Transverse colon (tissue), 4 donors: ENCODE measurements at regions not wholly inside any gene's neighbourhood (a gene's known extent, or its start where the extent isn't known, plus 50 kb on each side); places are given as distances from the start of the nearest gene placed in this dataset.

Source experiments
- DNase-seq: peaks from one replicate; pipeline ENCODE4 v3.0.0-alpha.2; 2019
- H3K27ac ChIP-seq, 4 donors: fragments of 200-600 bp; sonication (generic); 2 replicates each; pipeline ENCODE4 v1.5.1; 2016 to 2018; ENCODE audit warnings: inconsistent platforms in 4 of 4
- H3K27me3 ChIP-seq: fragments of 200-600 bp; sonication (generic); 2 replicates; pipeline ENCODE4 v1.5.1; 2017; ENCODE audit warnings: inconsistent platforms
- H3K36me3 ChIP-seq, 4 donors: fragments of 200-600 bp; sonication (generic); 2 replicates each; pipeline ENCODE4 v1.5.1; 2017 to 2019; ENCODE audit warnings: inconsistent platforms in 4 of 4
- H3K4me1 ChIP-seq, 4 donors: fragments of 200-600 bp; sonication (generic); 2 replicates each; pipeline ENCODE4 v1.5.1; 2017 to 2020; ENCODE audit warnings: inconsistent platforms in 4 of 4
- H3K4me3 ChIP-seq, 4 donors: fragments of 200-600 bp; sonication (generic); 1 replicate in 1 of 4; 2 replicates in 3 of 4; pipeline versions ENCODE4 v1.5.1 to v1.6.1; 2017 to 2019; ENCODE audit warnings: inconsistent platforms in 4 of 4
- H3K9me3 ChIP-seq, 2 donors: fragments of 200-600 bp; sonication (generic); 2 replicates each; pipeline ENCODE4 v1.5.1; 2017 to 2019; ENCODE audit warnings: inconsistent platforms in 2 of 2
- CTCF ChIP-seq, 5 experiments: fragments of 200-600 bp in 3 of 5; fragments of 450-650 bp in 2 of 5; sonication (generic) in 3 of 5; IDR thresholded peaks; 1 replicate in 2 of 5; 2 replicates in 3 of 5; pipeline ENCODE4 v1.5.1; 2016 to 2017; ENCODE audit warnings: antibody characterized with exemption in 5 of 5, inconsistent platforms in 3 of 5, mild to moderate bottlenecking in 2 of 5, moderate library complexity in 1 of 5
- EP300 ChIP-seq: sonication (generic); formaldehyde crosslinking; IDR thresholded peaks from one replicate; pipeline ENCODE4 v1.6.1; 2017; ENCODE audit warnings: antibody characterized with exemption, low read depth
- POLR2A ChIP-seq: fragments of 450-650 bp; IDR thresholded peaks from one replicate; pipeline ENCODE4 v1.6.1; 2016; ENCODE audit warnings: antibody characterized with exemption, mild to moderate bottlenecking, moderate library complexity
- POLR2AphosphoS5 ChIP-seq, 3 donors: sonication (generic); formaldehyde crosslinking; IDR thresholded peaks; one replicate each; pipeline ENCODE4 v1.6.1; 2016; ENCODE audit warnings: antibody characterized with exemption in 3 of 3
- WGBS, 2 donors: methylation state at CpG; one replicate each; pipeline ENCODE4 v1.1.5; 2018; ENCODE audit warnings: low coverage in 1 of 2; 5-methylcytosine and 5-hydroxymethylcytosine counted together
- in situ Hi-C, 4 donors: fragments of 200-750 bp; cut with MboI; loops; one replicate each; pipeline versions ENCODE4 v1.15.0 to v1.15.1; 2017; ENCODE audit warnings: low sequenced_read_pairs in 3 of 4, low pct_ligation_motif_present in 1 of 4, low pct_unique_long_range_greater_than_20kb in 1 of 4
- intact Hi-C: fragments of 100-400 bp; cut with DNase I; formaldehyde crosslinking; loops from one replicate; pipeline ENCODE4 v1.15.1; 2023; ENCODE audit warnings: low total_unique reads

DNA sequence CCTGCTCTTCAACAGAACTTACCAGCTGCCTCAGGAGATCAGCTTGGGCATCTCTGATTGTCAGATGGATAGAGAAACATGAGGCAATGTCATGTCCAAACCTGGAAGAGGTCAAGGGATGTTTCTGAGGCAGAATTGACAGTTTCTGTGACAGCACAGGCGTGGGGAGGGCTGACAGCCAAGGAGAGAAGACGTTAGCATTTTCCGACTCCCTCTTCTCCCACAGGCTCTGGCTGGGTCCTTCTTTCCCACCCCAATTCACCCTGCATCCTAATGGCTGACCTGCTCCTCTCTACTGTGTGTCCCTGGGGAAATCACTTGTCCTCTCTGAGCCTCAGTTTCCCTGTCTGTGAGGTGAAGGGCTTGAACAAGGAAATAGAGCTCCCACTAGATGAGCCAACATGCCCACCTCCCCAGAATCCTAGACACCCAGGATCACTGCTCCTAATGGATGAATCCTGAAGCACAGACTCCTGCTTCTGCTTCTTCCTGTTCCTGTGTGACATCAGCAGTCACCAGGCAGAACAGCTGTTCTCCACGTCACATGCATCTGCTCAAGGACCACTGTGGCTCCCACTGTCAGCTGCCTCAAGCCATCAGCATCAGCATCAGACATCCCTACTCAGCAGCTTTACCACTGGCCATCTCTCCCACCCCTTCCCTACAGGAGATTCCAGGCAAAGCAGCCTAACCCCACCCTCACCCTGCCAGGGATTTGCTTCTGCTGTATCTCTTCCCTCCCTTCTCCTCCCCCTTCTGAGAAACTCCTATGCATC, 408.0 kb downstream of the MATN1 start:
- in situ Hi-C loops (no loop called here), intact Hi-C loops (no loop called here)
- no peak for DNase-seq
- Histone ChIP-seq H3K9me3 (no peaks in the 10 kb centered on the region), H3K4me3 (no peak overlapping the region), H3K36me3 (no peaks in the 10 kb centered on the region), H3K27me3 (peaks cover 32% of the 10 kb centered on the region), H3K27ac (no peak overlapping the region), H3K4me1 (no peaks in the 10 kb centered on the region)
- TF ChIP-seq POLR2AphosphoS5 (IDR thresholded peaks at IDR 0.05) (no peak), CTCF (IDR thresholded peaks at IDR 0.05) (no peak), EP300 (no peak), POLR2A (no peak)
- 37% methylated on average over 4 of the region's 4 CpGs; no CpG with 5 or more reads in 1 of the 2 donors for WGBS, 2 donors

DNA sequence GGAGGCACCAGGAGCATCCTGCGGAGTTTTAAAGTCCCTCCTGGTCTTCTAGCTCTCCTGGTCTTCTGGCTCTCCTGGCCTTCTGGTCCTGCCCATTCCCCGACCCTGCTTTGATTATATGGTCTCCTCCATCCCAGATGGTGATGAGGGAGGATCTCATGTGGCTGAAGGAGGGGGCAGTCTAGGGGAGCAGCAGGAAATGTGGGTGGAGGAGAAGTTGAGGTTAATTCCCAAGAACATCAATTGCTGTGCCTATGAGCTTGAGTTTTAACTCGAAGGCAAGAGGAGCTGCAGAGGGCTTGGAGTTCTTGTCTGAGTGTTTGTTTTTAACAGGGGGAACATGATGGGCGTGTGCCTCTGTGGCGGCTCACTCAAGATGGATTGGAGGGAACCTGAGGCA, 408.8 kb downstream of the MATN1 start:
- TF ChIP-seq POLR2AphosphoS5 (IDR thresholded peaks at IDR 0.05): no peak
- no peak for TF ChIP-seq CTCF (IDR thresholded peaks at IDR 0.05)
- Histone ChIP-seq H3K4me3 (no peak overlapping the region), H3K9me3 (no peaks in the 10 kb centered on the region), H3K27me3 (peaks cover 30% of the 10 kb centered on the region), H3K36me3 (no peaks in the 10 kb centered on the region), H3K4me1 (no peaks in the 10 kb centered on the region), H3K27ac (no peak overlapping the region)
- WGBS, 2 donors: 14 to 51% methylated on average over 1 to 5 of the region's 5 CpGs
- in situ Hi-C loops (no loop called here), intact Hi-C loops (no loop called here)
- no peak for DNase-seq

DNA sequence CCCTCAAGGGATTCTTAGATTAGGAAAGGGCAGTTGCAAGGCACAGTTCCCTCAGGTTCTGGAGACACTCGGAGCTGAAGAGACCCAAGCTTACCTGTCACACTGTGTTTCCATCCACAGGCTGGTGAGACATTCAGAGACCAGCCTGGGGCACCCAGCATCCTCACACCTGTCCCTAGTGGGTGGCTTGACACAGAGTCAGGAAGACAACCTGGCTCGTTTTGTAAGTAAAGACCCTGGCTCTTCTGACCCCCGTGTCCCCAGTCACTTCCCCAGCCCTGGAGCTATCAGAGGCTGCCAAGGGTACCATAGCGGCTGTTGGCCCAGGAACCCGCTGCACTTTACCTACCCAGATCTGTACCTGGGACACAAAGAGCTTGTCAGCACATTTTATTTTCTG, 409.8 kb downstream of the MATN1 start:
- no peaks in the 10 kb centered on the region for H3K36me3 ChIP-seq
- in situ Hi-C loops (no loop called here), intact Hi-C loops (no loop called here)
- H3K9me3 ChIP-seq: no peaks in the 10 kb centered on the region
- H3K27me3 ChIP-seq: peaks cover 26% of the 10 kb centered on the region
- TF ChIP-seq POLR2AphosphoS5 (IDR thresholded peaks at IDR 0.05): no peak
- no peak for TF ChIP-seq CTCF (IDR thresholded peaks at IDR 0.05)
- no peak for TF ChIP-seq EP300
- no peak for TF ChIP-seq POLR2A
- no peak overlapping the region for H3K27ac ChIP-seq
- DNase-seq: no peak
- 68% methylated on average over 5 of the region's 5 CpGs; no CpG with 5 or more reads in 1 of the 2 donors for WGBS, 2 donors
- H3K4me3 ChIP-seq: no peak overlapping the region
- H3K4me1 ChIP-seq: no peaks in the 10 kb centered on the region

DNA sequence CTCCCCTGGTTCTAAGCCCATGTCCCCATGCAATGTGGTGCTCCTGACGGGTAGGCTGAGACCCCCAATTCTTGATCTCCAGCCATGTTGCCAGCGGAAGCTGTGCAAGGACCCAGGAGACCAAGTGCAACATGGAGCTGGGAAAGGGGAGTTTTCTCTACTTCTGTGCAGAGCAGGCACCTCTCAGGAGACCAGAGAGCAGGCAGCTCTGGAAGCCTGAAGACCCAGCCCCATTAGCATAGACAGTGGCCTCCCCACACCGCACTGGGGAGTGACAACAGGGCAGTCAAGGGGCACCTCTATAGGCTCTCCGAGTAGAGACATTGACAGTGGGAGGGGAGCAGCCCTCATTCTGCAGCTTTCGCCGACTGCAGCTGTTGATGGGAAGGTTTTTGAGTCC, 410.2 kb downstream of the MATN1 start:
- in situ Hi-C loops (no loop called here), intact Hi-C loops (no loop called here)
- Histone ChIP-seq H3K36me3 (no peaks in the 10 kb centered on the region), H3K27me3 (peaks cover 23% of the 10 kb centered on the region), H3K4me1 (no peaks in the 10 kb centered on the region), H3K9me3 (no peaks in the 10 kb centered on the region), H3K27ac (no peak overlapping the region), H3K4me3 (no peak overlapping the region)
- DNase-seq: no peak
- TF ChIP-seq EP300: no peak
- TF ChIP-seq POLR2A: no peak
- no peak for TF ChIP-seq CTCF (IDR thresholded peaks at IDR 0.05)
- WGBS, 2 donors: 87% methylated on average over 6 of the region's 6 CpGs; no CpG with 5 or more reads in 1 of the 2 donors
